Activated CD8-positive, alpha-beta memory T cell treated with anti-CD3 and anti-CD28 coated beads, Interleukin-2, amount 50 U/mL, for 1 hour (primary cell): ENCODE measurements at regions not wholly inside any gene's neighbourhood (a gene's known extent, or its start where the extent isn't known, plus 50 kb on each side); places are given as distances from the start of the nearest gene placed in this dataset.

Source experiments
- DNase-seq: peaks from one replicate; pipeline ENCODE4 v3.0.0-alpha.2; 2020; ENCODE audit errors: extremely low read depth

DNA sequence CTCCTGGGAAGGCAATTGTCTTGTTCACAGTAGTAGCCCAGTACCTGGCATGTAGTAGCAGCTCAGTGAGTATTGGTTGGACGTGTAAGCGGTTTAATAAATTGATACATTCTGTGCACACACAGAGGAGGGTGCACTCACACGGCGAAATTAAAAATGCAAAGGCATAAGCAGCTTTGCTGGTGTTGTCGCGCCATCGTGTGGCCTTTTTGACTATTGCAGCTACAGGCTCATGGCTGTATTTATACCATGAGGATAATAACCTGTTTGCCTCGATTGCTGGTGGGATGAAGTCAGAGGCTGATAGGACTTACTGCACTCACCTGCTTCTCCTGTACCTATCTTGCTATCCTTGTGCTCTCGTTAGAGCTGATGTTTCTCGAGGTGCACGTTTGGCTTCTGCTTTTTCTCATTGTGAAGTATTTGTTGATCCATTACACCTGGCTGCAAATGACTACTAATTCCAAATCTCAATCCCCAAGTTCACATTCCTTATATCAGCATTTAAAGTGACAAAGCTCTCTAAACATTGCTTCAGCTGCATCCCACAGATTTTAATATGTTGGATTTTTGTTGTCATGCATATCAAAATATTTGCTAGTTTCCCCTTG is 61.5 kb downstream of the TBXT start:
- DNase-seq, result no peak

GRCh38 chr6:166105341-166106075 is 62.1 kb downstream of the TBXT start:
- no peak for DNase-seq

- DNase-seq, result no peak
Observed at GRCh38 chr6:166104872-166105271, 62.8 kb downstream of the TBXT start.

DNA sequence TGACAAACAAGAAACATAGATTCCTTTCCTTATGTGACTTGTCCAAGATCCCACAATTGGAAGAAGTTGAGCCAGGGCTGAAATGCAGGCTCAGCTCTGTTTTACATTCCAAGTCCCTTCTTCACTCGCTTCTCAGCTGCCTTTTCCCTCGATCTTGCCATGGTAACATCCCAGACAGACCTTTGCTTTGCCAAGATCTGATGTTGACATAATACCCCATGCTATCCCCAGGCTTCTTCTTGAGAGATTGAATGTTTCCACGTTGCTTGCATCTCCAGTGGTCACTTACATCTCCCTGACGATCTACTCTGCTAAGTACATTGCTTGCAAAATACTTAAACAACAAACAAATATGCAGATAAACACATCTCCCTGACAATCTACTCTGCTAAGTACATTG is 63.5 kb downstream of the TBXT start:
- DNase-seq, result no peak

DNA sequence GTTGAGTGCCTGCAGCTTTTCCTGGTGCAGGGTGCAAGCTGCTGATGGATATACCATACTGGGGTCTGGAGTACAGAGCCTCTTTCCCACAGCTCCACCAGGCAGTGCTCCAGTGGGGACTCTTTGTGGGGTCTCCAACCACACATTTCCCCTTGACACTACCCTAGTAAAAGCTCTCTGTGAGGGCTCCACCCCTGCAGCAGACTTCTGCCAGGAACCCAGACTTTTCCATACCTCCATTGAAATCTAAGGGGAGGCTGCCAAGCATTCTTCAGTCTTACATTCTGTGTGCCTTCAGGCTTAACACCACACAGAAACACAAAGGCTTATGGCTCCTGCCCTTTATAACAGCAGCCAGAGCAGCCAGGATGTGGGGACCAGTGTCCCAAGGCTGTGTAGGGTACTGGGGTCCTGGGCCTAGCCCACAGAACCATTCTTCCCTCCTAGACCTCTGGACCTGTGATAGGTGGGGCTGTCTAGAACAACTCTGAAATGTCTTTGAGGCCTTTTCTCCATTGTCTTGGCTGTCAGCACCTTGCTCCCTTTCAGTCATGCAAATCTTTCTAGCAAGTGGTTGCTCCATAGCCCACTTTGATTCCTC is 65.7 kb downstream of the TBXT start:
- DNase-seq, result no peak

- DNase-seq, result no peak
Observed at GRCh38 chr6:166097914-166098522, 69.6 kb downstream of the TBXT start.

DNA sequence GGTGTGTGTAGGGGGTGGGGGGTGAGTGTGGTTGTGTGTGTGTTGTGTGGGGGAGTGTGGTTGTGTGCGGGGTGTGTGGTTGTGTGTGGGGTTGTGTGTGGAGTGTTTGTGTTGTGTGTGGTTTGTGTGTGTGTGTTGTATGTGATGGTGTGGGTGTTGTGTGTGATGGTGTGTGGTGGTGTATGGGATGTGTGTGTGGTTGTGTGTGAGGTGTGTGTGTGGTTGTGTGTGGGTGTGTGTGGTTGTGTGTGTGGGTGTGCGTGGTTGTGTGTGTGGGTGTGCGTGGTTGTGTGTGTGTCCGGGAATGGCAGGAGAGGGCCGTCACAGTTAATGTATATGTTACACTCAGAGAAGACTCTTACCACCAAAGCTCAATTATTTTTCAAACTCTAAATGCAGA is 79.8 kb downstream of the TBXT start:
- no peak for DNase-seq

DNA sequence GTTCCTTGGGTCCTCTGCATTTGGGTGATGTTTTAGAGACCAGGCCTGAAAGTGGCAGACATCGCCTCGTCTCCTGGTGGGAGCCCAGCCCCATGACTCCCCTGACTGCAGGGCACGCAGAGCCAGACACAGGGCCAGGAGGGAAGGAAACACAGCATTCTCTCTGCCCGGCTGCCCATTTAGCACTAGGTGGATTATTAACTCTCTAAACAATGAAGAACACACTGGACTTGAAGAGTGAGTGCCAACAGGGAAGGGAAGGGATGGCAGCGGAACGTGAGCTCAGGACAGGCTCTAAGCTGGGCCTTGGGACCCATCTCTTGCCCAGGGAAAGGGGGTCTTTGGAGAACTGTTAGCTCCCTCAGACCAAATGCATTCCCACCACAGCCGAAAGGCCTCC is 80.4 kb downstream of the TBXT start:
- no peak for DNase-seq

DNA sequence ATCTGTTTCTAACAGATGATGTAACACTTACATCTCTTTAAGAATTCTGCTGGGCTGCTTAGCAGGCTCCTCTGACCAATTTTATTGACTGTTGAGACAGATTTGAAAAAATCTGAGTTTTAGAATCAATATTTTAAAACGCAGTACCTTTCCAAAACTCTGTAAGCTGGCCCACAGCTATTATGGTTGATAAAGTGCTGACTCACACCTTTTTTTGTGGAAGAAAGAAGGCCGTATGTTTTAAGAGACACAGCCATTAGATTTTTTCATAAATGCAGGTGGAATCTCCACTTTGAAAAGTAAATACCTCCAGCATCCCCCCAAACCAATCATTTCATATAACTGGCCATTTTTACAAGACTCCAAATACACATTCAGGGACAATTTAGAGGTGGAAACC is 82.2 kb downstream of the TBXT start:
- DNase-seq, result no peak

DNA sequence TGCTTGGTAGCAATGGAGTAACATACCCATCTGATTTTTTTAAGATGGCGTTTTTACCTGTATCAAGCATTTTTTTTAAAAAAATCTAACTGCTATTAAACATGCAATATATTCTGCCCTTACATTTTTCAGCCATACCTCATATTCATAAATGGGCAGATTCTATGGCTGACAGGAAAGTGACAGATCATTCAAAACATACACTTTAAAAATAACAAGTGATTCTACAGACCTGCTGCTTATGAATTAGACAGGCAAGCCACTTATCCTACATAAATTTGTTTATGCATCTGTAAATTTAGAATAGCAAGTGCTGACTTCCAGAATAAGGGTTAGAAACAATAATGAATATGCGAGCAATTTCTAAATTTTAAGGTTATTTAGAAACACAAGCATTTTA is 82.7 kb downstream of the TBXT start:
- no peak for DNase-seq

DNA sequence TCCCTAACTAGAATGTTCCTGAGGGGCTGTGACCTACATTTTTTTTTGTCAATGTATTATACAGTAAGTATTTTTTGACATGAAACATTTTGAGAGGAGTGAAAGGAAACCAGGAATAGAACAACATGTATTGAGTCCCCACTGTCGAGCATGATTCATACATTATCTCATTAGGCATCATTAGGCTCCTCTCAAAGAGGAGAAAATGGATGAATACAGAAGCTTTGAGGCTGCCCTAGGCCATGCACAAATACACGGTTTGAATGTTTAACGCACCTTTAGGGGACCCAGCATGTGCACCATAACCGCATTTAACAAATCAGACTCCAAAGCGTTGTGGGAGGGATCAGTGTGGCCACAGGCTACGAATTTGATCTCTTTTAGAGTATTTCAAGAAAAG is 87.8 kb downstream of the TBXT start:
- DNase-seq, result no peak

DNA sequence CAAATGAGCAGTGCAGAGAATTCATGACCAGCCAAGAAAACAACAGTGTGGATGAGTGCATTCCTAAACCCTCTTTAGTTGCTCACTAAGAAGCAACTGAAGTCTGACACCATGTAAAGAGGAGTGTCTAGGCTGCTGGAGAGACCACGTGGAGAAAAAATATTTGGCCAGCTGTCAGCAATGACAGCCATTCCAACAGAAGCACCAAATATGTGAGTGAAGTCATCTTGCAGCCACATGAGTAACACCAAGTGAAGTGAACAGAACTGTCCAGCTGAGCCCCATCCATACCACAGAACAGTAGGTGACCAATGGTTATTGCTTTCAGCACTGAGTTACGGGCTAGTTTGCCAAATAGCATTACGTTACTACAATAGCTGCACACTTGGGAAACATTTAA is 89.4 kb downstream of the TBXT start:
- no peak for DNase-seq

DNA sequence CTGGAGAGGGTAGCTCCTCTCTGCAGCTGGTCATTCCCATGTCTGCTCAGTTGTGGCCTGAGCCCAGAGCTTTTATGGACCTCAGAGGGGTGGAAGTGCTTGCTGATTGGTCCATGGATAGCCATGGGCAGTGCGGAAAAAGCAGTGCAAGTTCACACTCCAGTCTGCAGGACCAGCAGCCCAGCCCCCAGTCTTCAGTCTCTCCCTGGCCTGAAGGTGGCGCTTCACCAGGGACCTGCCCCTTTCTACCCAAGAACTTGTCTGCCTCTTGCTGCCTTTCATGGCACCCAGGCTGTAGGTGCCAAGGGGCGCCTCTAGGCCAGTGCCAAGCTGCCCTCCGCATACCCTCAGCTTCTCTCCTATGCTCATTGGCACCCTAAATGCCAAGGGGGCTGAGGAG is 91.0 kb downstream of the TBXT start:
- DNase-seq, result no peak

DNA sequence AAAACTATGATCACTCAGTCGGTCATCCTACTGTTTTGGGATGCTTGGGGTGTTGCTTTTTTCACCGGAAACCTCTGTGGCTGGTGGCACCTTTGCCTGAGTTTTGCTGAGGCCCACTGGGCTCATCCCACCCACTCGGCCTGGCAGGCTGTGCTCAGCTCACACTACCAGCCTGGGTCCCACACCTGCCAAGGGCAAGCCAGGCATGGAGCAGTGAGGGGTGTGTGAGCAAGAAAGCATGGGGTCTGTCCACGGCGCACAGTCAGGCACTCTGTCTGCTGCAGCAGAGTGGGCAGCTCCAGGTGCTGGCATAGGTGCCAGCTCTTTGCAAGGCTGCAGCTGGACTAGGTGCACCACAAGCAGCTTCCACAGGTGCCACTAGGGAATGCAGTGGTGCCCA is 91.7 kb downstream of the TBXT start:
- no peak for DNase-seq

GRCh38 chr6:166075186-166075585 is 92.5 kb downstream of the TBXT start:
- no peak for DNase-seq

- no peak for DNase-seq
Observed at GRCh38 chr6:166073082-166073481, 94.6 kb downstream of the TBXT start.

DNA sequence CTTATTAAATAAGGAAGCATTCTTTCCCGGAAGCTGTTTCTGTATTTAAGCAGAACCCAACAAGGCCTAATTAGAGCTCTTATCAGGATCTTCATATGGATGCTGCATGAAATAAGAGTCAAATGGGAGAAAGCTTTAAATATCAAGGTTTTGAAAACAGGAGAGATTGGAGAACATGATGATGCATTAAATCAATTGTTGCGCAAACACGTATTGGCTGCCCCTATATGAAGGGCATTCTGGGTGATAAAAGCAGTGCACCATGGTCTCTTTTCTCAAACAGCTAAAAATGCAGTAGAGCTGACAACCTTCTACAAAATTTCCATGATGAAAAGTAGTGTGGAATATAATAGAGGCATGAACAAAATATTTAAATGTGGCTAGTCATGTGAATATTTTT is 98.9 kb downstream of the TBXT start:
- no peak for DNase-seq

GRCh38 chr6:166058064-166058739 is 109.4 kb downstream of the TBXT start:
- no peak for DNase-seq

DNA sequence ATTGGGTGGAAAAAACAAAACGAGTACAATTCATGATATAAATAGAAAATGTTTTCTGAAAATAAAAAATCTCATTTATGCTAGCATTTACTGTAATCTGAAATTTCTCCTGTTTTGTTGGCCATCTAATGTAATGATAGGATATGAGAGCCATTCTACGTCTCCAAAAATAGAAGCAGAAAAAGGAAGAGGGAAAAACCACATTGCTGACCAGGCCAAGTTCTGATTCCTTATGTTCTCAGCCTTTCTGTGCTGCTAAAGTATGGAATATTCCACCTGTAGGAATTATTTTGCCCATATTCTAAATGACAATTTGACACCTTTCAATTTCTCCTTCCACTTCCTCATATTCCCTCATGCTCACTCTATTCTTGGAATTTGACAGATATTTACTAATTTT is 110.2 kb downstream of the TBXT start:
- no peak for DNase-seq

DNA sequence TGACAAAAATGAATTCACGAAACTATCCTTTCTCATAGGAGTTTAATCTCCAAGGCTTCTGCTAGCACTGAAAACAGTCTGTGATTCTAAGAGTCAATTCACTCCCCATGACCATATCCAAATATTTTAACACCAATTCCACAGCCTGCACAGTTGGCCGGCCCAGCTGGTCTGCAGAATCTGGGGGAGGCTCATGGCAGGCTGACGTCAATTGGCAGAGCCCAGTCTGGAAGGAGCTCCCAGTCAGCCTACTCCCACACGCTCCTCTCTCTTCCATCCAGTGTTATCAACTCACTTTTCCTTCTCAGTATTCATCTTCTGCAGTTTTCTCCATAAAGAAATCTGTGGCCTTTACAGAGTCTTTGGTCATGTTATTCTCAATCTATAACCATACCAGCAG is 111.0 kb downstream of the TBXT start:
- DNase-seq, result no peak

DNA sequence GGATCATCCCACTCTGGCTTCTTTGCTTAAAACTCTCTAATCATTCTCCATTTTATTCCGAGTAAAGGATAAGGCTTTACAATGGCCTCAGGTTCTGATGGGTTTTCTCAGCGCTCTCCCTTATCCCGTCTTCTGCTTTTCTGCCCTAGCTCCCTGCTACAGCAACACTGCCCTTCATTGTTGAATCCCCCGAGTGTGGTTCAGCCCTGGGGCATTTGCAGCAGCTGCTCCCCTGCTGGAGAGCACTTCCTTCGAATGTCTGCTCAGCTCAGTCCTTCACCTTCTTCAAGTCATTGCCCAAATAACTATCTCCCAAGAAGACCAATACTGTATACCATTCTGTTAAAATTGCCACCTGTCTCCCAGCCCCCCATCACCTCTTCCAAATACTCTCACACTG is 111.8 kb downstream of the TBXT start:
- DNase-seq, result no peak

- no peak for DNase-seq
Observed at GRCh38 chr6:166052837-166053236, 114.8 kb downstream of the TBXT start.

- no peak for DNase-seq
Observed at GRCh38 chr6:166050559-166050958, 117.1 kb downstream of the TBXT start.
